ENCODE measurements at regions not wholly inside any gene's neighbourhood (a gene's known extent, or its start where the extent isn't known, plus 50 kb on each side); places are given as distances from the start of the nearest gene placed in this dataset.

GRCh38 chr18:59966913-59967312 is 67.1 kb downstream of the PMAIP1 start:
- ChIA-PET CTCF (interaction anchor here (0.9 kb wide), 1 partner anchor 67 kb away, joined by 3 read pairs; the partner anchor contains the start of gene PMAIP1), POLR2A (no interaction called here)
- Histone ChIP-seq H3K36me3 (ENCODE audit: control insufficient read depth, insufficient read depth, low read length) (no peaks in the 10 kb centered on the region), H3K27me3 (ENCODE audit: control insufficient read depth, insufficient read depth, low read length) (peaks cover 3% of the 10 kb centered on the region; the same call in 1 of the 2 replicates), H3K4me3 (ENCODE audit: low read depth, low read length) (no peak overlapping the region)
- no peak for DNase-seq (ENCODE audit: low read depth)
- no peak for TF ChIP-seq CTCF (IDR thresholded peaks at IDR 0.05; ENCODE audit: insufficient read depth, low read depth, low read length)

GRCh38 chr18:59963229-59963628 is 63.4 kb downstream of the PMAIP1 start:
- ChIA-PET POLR2A (no interaction called here), CTCF (interaction anchor here (0.6 to 1.5 kb wide), 3 partner anchors 24 to 503 kb away, joined by 3 read pairs; no protein-coding TSS in a partner anchor)
- H3K4me3 ChIP-seq (ENCODE audit: low read depth, low read length) = no peak overlapping the region
- TF ChIP-seq CTCF (IDR thresholded peaks at IDR 0.05; ENCODE audit: insufficient read depth, low read depth, low read length) = no peak
- H3K36me3 ChIP-seq (ENCODE audit: control insufficient read depth, insufficient read depth, low read length) = no peaks in the 10 kb centered on the region
- DNase-seq (ENCODE audit: low read depth) = no peak
- H3K27me3 ChIP-seq (ENCODE audit: control insufficient read depth, insufficient read depth, low read length) = no peaks in the 10 kb centered on the region

GRCh38 chr18:59961070-59961469 is 61.3 kb downstream of the PMAIP1 start:
- H3K4me3 ChIP-seq (ENCODE audit: low read depth, low read length) = no peak overlapping the region
- TF ChIP-seq CTCF (IDR thresholded peaks at IDR 0.05; ENCODE audit: insufficient read depth, low read depth, low read length) = no peak
- CTCF ChIA-PET = no interaction called here
- no peaks in the 10 kb centered on the region for H3K36me3 ChIP-seq (ENCODE audit: control insufficient read depth, insufficient read depth, low read length)
- POLR2A ChIA-PET = no interaction called here
- no peak for DNase-seq (ENCODE audit: low read depth)
- H3K27me3 ChIP-seq (ENCODE audit: control insufficient read depth, insufficient read depth, low read length) = no peaks in the 10 kb centered on the region

GRCh38 chr18:59960272-59960671 is 60.5 kb downstream of the PMAIP1 start:
- Histone ChIP-seq H3K27me3 (ENCODE audit: control insufficient read depth, insufficient read depth, low read length) (no peaks in the 10 kb centered on the region), H3K4me3 (ENCODE audit: low read depth, low read length) (no peak overlapping the region), H3K36me3 (ENCODE audit: control insufficient read depth, insufficient read depth, low read length) (no peaks in the 10 kb centered on the region)
- ChIA-PET POLR2A (no interaction called here), CTCF (no interaction called here)
- no peak for TF ChIP-seq CTCF (IDR thresholded peaks at IDR 0.05; ENCODE audit: insufficient read depth, low read depth, low read length)
- DNase-seq (ENCODE audit: low read depth) = no peak

- CTCF ChIA-PET = no interaction called here
- Histone ChIP-seq H3K4me3 (ENCODE audit: low read depth, low read length) (no peak overlapping the region), H3K27me3 (ENCODE audit: control insufficient read depth, insufficient read depth, low read length) (no peaks in the 10 kb centered on the region), H3K36me3 (ENCODE audit: control insufficient read depth, insufficient read depth, low read length) (no peaks in the 10 kb centered on the region)
- no peak for TF ChIP-seq CTCF (IDR thresholded peaks at IDR 0.05; ENCODE audit: insufficient read depth, low read depth, low read length)
- POLR2A ChIA-PET = interaction anchor here (0.5 kb wide), 1 partner anchor 27 kb away, joined by 3 read pairs; no protein-coding TSS in a partner anchor
- no peak for DNase-seq (ENCODE audit: low read depth)
Observed at GRCh38 chr18:59959606-59960005, 59.8 kb downstream of the PMAIP1 start.

All from BJ (cell line).